ENCODE measurements at regions not wholly inside any gene's neighbourhood (a gene's known extent, or its start where the extent isn't known, plus 50 kb on each side); places are given as distances from the start of the nearest gene placed in this dataset.
A peak's percentile ranks its signal among the peaks of the same experiment; 100 is the strongest.

- H3K4me3 ChIP-seq (ENCODE audit: low read depth, low read length): no peak overlapping the region
- DNase-seq (ENCODE audit: low read depth): no peak
- TF ChIP-seq CTCF (IDR thresholded peaks at IDR 0.05; ENCODE audit: insufficient read depth, low read length): no peak
These were observed 104.9 kb downstream of the VPREB1 start for GRCh38 chr22:22349455-22349836.

- no peak for DNase-seq (ENCODE audit: low read depth)
- TF ChIP-seq CTCF (IDR thresholded peaks at IDR 0.05; ENCODE audit: insufficient read depth, low read length): no peak
These were observed 106.8 kb downstream of the VPREB1 start for GRCh38 chr22:22351366-22351765.

GRCh38 chr22:22352371-22352999 lies 107.9 kb downstream of the VPREB1 start:
- DNase-seq (ENCODE audit: low read depth): no peak
- H3K4me3 ChIP-seq (ENCODE audit: low read depth, low read length): no peak overlapping the region
- TF ChIP-seq CTCF (IDR thresholded peaks at IDR 0.05; ENCODE audit: insufficient read depth, low read length): no peak

More at GRCh38 chr22:22351366-22351765, 106.8 kb downstream of the VPREB1 start:
- H3K4me3 ChIP-seq (ENCODE audit: low read depth, low read length): no peak overlapping the region

- H3K4me3 ChIP-seq (ENCODE audit: low read depth, low read length): no peak overlapping the region
- DNase-seq (ENCODE audit: low read depth): no peak
- TF ChIP-seq CTCF (IDR thresholded peaks at IDR 0.05; ENCODE audit: insufficient read depth, low read length): no peak
These were observed 110.7 kb downstream of the VPREB1 start for GRCh38 chr22:22355096-22355834.

- DNase-seq (ENCODE audit: low read depth): peak; percentile 71
- peak; percentile 80 for TF ChIP-seq CTCF (IDR thresholded peaks at IDR 0.05; ENCODE audit: insufficient read depth, low read length)
- H3K4me3 ChIP-seq (ENCODE audit: low read depth, low read length): no peak overlapping the region
These were observed 112.7 kb downstream of the VPREB1 start for GRCh38 chr22:22357024-22357883.

- DNase-seq (ENCODE audit: low read depth): no peak
- no peak for TF ChIP-seq CTCF (IDR thresholded peaks at IDR 0.05; ENCODE audit: insufficient read depth, low read length)
These were observed 113.6 kb downstream of the VPREB1 start for GRCh38 chr22:22358152-22358551.

More at GRCh38 chr22:22358152-22358551, 113.6 kb downstream of the VPREB1 start:
- H3K4me3 ChIP-seq (ENCODE audit: low read depth, low read length): no peak overlapping the region
